HepG2 (cell line): ENCODE measurements at regions not wholly inside any gene's neighbourhood (a gene's known extent, or its start where the extent isn't known, plus 50 kb on each side); places are given as distances from the start of the nearest gene placed in this dataset.

ENCODE experiments used
- ATAC-seq: fragments of 200-7000 bp; cut with Tn5 transposase; 3 replicates; pipeline ENCODE4 v1.9.1; 2020; ENCODE audit warnings: mild to moderate bottlenecking, moderate library complexity
- BruUV-seq: library from RNA; stranded (reverse); fragments of 400-500 nt; replicated peaks from 2 replicates; lab custom pipeline; 2021; lab: Mats Ljungman, UMichigan
- CTCF ChIA-PET: fragments of 300-600 bp; formaldehyde crosslinking; extraction: SDS; loops from one replicate; lab custom pipeline; 2021; ENCODE audit warnings: low total read pairs, inconsistent platforms, low intra/inter-chr PET ratio; lab: Yijun Ruan, JAX
- POLR2A ChIA-PET: fragments of 350-600 bp; sonication (Branson Sonifier 250); formaldehyde crosslinking; loops from one replicate; lab custom pipeline; 2020; ENCODE audit warnings: antibody characterized with exemption, inconsistent platforms; lab: Yijun Ruan, JAX
- DNase-seq: peaks from one replicate; pipeline ENCODE4 v3.0.0-alpha.2; 2015; ENCODE audit warnings: low spot score
- FAIRE-seq: peaks from 3 replicates; lab custom pipeline; 2011; peaks lifted over from hg19 to GRCh38; lab: Jason Lieb, UNC
- H2AFZ ChIP-seq: one replicate; pipeline ENCODE4 v1.6.1; 2011; ENCODE audit warnings: low read length, inconsistent platforms
- H3K27ac ChIP-seq: fragments of 300-600 bp; 3 replicates; pipeline ENCODE4 v1.8.0; 2011; ENCODE audit warnings: mixed run types, mild to moderate bottlenecking, mixed read lengths, low read length, inconsistent platforms; ENCODE audit not compliant: insufficient read depth; ENCODE audit errors: extremely low read length
- H3K27me3 ChIP-seq, 2 experiments: fragments of 200-600 bp in 1 of 2; 2 replicates in 1 of 2; 3 replicates in 1 of 2; pipeline versions ENCODE4 v1.6.0 to v1.8.0; 2011; ENCODE audit warnings: low read length in 2 of 2, mild to moderate bottlenecking in 2 of 2, moderate library complexity in 2 of 2, inconsistent platforms in 1 of 2; ENCODE audit not compliant: insufficient read depth in 2 of 2, control insufficient read depth in 1 of 2
- H3K36me3 ChIP-seq, 2 experiments: fragments of 200-600 bp in 1 of 2; replicated peaks in 1 of 2; 2 replicates in 1 of 2; 3 replicates in 1 of 2; pipeline versions ENCODE4 v1.5.1 to v1.8.0; 2011; ENCODE audit warnings: low read length in 2 of 2, inconsistent platforms in 1 of 2; ENCODE audit not compliant: insufficient read depth in 2 of 2, control insufficient read depth in 1 of 2
- H3K4me1 ChIP-seq: 2 replicates; pipeline ENCODE4 v1.5.1; 2012; ENCODE audit warnings: low read length, inconsistent platforms; ENCODE audit not compliant: insufficient read depth
- H3K4me2 ChIP-seq: 2 replicates; pipeline ENCODE4 v1.6.0; 2011; ENCODE audit warnings: low read depth, low read length, inconsistent platforms
- H3K4me3 ChIP-seq, 3 experiments: fragments of 200-600 bp in 1 of 3; sonication (generic), shearing (Covaris generic) in 1 of 3; replicated peaks in 1 of 3; 2 replicates each; pipeline ENCODE4 v1.5.1; 2011 to 2016; ENCODE audit warnings: low read length in 3 of 3, inconsistent platforms in 2 of 3, low read depth in 2 of 3, mild to moderate bottlenecking in 2 of 3, control low read depth in 1 of 3, mixed read lengths in 1 of 3; ENCODE audit not compliant: insufficient read depth in 1 of 3
- H3K79me2 ChIP-seq: one replicate; pipeline ENCODE4 v1.6.1; 2011; ENCODE audit warnings: low read length, inconsistent platforms; ENCODE audit not compliant: insufficient read depth
- H3K9ac ChIP-seq: 2 replicates; pipeline ENCODE4 v1.6.0; 2011; ENCODE audit warnings: mild to moderate bottlenecking, low read depth, low read length, inconsistent platforms; ENCODE audit not compliant: insufficient read depth
- H3K9me3 ChIP-seq: 2 replicates; pipeline ENCODE4 v1.5.1; 2012; ENCODE audit warnings: mild to moderate bottlenecking, low read length
- H4K20me1 ChIP-seq: 2 replicates; pipeline ENCODE4 v1.6.0; 2011; ENCODE audit warnings: inconsistent platforms, mild to moderate bottlenecking, low read length, moderate library complexity; ENCODE audit not compliant: insufficient read depth
- MZF1 ChIP-seq: sonication (generic); formaldehyde crosslinking; IDR thresholded peaks from 2 replicates; pipeline ENCODE4 v1.8.1; 2023; ENCODE audit warnings: mild to moderate bottlenecking, missing genetic modification reagents, borderline replicate concordance
- NR2F6 ChIP-seq, 2 experiments: IDR thresholded peaks; 2 replicates each; pipeline ENCODE4 v1.6.1; 2016; ENCODE audit warnings: antibody characterized with exemption in 1 of 2, mild to moderate bottlenecking in 1 of 2
- SALL1 ChIP-seq: sonication (generic); formaldehyde crosslinking; IDR thresholded peaks from 2 replicates; pipeline ENCODE4 v1.8.0; 2022; ENCODE audit warnings: mild to moderate bottlenecking, missing genetic modification reagents
- SKI ChIP-seq: fragments of 450-650 bp; IDR thresholded peaks from one replicate; pipeline ENCODE4 v1.6.1; 2018; ENCODE audit warnings: mild to moderate bottlenecking; ENCODE audit not compliant: partially characterized antibody
- ZFP36 ChIP-seq: fragments of 150-350 bp; IDR thresholded peaks from 2 replicates; pipeline ENCODE4 v1.6.1; 2018; ENCODE audit warnings: borderline replicate concordance, low read length, low read depth; ENCODE audit not compliant: partially characterized antibody
- ZNF766 ChIP-seq: sonication (generic); formaldehyde crosslinking; IDR thresholded peaks from 2 replicates; pipeline ENCODE4 v1.5.0; 2020; ENCODE audit warnings: missing genetic modification reagents, borderline replicate concordance
- WGBS: methylation state at CpG from one replicate; pipeline ENCODE4 v1.1.6; 2017; ENCODE audit warnings: low lambda C conversion rate; 5-methylcytosine and 5-hydroxymethylcytosine counted together
- in situ Hi-C: cut with HindIII; loops from 2 replicates; pipeline ENCODE4 v1.10.0; 2017; ENCODE audit warnings: low pct_unique_long_range_greater_than_20kb; ENCODE audit not compliant: extremely low pct_ligation_motif_present
- intact Hi-C: fragments of 100-400 bp; cut with micrococcal nuclease; formaldehyde crosslinking; loops from one replicate; pipeline ENCODE4 v1.10.0; 2022; ENCODE audit not compliant: unreplicated experiment
- TF ChIP-seq, protein P1 (sequence below): sonication (generic); formaldehyde crosslinking; IDR thresholded peaks from 2 replicates; pipeline ENCODE4 v1.4.0; 2020; ENCODE audit warnings: missing genetic modification reagents
- TF ChIP-seq, protein P2 (sequence below): sonication (generic); formaldehyde crosslinking; IDR thresholded peaks from 2 replicates; pipeline ENCODE4 v1.4.0; 2020; ENCODE audit warnings: low read depth, mild to moderate bottlenecking, missing genetic modification reagents
- TF ChIP-seq, protein P3 (sequence below): sonication (generic); formaldehyde crosslinking; IDR thresholded peaks from 2 replicates; pipeline ENCODE4 v1.5.0; 2020; ENCODE audit warnings: missing genetic modification reagents, mild to moderate bottlenecking, borderline replicate concordance
- TF ChIP-seq, protein P4 (sequence below): sonication (generic); formaldehyde crosslinking; IDR thresholded peaks from 2 replicates; pipeline ENCODE4 v1.5.1; 2020; ENCODE audit warnings: mild to moderate bottlenecking, missing genetic modification reagents, borderline replicate concordance

DNA sequence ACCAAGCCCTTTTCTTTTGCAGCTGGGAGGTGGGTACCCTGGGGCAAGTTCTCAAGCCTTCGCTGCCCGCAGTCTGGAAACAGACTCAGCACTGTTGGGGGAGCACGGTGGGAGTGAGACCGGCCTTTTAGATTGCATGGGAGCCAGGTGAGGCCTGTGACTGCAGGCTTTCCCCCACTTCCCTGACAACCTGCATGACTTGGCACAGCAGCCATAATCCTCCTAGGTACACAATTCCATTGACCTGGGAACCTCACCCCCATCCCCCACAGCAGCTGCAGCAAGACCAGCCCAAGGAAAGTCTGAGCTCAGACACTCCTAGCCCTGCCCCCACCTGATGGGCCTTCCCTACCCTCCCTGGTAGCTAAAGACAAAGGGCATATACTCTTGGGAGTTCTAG is 52.2 kb upstream of the CCDC80 start:
- Histone ChIP-seq H3K4me2 (no peak overlapping the region), H3K4me3 (no peak overlapping the region), H3K27me3 (no peaks in the 10 kb centered on the region), H3K9me3 (no peaks in the 10 kb centered on the region), H3K9ac (no peak overlapping the region), H3K36me3 (no peaks in the 10 kb centered on the region), H4K20me1 (no peaks in the 10 kb centered on the region)
- no peak for DNase-seq
- intact Hi-C loops, result no loop called here
- ATAC-seq, result no peak
- TF ChIP-seq SALL1, result no peak
- TF ChIP-seq, protein P1, sequence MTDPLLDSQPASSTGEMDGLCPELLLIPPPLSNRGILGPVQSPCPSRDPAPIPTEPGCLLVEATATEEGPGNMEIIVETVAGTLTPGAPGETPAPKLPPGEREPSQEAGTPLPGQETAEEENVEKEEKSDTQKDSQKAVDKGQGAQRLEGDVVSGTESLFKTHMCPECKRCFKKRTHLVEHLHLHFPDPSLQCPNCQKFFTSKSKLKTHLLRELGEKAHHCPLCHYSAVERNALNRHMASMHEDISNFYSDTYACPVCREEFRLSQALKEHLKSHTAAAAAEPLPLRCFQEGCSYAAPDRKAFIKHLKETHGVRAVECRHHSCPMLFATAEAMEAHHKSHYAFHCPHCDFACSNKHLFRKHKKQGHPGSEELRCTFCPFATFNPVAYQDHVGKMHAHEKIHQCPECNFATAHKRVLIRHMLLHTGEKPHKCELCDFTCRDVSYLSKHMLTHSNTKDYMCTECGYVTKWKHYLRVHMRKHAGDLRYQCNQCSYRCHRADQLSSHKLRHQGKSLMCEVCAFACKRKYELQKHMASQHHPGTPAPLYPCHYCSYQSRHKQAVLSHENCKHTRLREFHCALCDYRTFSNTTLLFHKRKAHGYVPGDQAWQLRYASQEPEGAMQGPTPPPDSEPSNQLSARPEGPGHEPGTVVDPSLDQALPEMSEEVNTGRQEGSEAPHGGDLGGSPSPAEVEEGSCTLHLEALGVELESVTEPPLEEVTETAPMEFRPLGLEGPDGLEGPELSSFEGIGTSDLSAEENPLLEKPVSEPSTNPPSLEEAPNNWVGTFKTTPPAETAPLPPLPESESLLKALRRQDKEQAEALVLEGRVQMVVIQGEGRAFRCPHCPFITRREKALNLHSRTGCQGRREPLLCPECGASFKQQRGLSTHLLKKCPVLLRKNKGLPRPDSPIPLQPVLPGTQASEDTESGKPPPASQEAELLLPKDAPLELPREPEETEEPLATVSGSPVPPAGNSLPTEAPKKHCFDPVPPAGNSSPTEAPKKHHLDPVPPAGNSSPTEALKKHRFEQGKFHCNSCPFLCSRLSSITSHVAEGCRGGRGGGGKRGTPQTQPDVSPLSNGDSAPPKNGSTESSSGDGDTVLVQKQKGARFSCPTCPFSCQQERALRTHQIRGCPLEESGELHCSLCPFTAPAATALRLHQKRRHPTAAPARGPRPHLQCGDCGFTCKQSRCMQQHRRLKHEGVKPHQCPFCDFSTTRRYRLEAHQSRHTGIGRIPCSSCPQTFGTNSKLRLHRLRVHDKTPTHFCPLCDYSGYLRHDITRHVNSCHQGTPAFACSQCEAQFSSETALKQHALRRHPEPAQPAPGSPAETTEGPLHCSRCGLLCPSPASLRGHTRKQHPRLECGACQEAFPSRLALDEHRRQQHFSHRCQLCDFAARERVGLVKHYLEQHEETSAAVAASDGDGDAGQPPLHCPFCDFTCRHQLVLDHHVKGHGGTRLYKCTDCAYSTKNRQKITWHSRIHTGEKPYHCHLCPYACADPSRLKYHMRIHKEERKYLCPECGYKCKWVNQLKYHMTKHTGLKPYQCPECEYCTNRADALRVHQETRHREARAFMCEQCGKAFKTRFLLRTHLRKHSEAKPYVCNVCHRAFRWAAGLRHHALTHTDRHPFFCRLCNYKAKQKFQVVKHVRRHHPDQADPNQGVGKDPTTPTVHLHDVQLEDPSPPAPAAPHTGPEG (CRISPR knock-in tag), result no peak
- TF ChIP-seq, protein P2, sequence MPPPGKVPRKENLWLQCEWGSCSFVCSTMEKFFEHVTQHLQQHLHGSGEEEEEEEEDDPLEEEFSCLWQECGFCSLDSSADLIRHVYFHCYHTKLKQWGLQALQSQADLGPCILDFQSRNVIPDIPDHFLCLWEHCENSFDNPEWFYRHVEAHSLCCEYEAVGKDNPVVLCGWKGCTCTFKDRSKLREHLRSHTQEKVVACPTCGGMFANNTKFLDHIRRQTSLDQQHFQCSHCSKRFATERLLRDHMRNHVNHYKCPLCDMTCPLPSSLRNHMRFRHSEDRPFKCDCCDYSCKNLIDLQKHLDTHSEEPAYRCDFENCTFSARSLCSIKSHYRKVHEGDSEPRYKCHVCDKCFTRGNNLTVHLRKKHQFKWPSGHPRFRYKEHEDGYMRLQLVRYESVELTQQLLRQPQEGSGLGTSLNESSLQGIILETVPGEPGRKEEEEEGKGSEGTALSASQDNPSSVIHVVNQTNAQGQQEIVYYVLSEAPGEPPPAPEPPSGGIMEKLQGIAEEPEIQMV (CRISPR knock-in tag), result no peak
- TF ChIP-seq NR2F6 (IDR thresholded peaks at IDR 0.05), result no peak
- no peak for TF ChIP-seq NR2F6 (CRISPR knock-in tag; IDR thresholded peaks at IDR 0.05)
- TF ChIP-seq SKI, result no peak
- TF ChIP-seq ZFP36, result no peak
- TF ChIP-seq, protein P3, sequence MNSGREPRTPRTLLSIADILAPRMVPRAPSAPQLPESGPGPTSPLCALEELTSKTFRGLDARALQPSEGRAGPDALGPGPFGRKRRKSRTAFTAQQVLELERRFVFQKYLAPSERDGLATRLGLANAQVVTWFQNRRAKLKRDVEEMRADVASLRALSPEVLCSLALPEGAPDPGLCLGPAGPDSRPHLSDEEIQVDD (CRISPR knock-in tag), result no peak
- no peak for TF ChIP-seq ZNF766
- TF ChIP-seq, protein P4, sequence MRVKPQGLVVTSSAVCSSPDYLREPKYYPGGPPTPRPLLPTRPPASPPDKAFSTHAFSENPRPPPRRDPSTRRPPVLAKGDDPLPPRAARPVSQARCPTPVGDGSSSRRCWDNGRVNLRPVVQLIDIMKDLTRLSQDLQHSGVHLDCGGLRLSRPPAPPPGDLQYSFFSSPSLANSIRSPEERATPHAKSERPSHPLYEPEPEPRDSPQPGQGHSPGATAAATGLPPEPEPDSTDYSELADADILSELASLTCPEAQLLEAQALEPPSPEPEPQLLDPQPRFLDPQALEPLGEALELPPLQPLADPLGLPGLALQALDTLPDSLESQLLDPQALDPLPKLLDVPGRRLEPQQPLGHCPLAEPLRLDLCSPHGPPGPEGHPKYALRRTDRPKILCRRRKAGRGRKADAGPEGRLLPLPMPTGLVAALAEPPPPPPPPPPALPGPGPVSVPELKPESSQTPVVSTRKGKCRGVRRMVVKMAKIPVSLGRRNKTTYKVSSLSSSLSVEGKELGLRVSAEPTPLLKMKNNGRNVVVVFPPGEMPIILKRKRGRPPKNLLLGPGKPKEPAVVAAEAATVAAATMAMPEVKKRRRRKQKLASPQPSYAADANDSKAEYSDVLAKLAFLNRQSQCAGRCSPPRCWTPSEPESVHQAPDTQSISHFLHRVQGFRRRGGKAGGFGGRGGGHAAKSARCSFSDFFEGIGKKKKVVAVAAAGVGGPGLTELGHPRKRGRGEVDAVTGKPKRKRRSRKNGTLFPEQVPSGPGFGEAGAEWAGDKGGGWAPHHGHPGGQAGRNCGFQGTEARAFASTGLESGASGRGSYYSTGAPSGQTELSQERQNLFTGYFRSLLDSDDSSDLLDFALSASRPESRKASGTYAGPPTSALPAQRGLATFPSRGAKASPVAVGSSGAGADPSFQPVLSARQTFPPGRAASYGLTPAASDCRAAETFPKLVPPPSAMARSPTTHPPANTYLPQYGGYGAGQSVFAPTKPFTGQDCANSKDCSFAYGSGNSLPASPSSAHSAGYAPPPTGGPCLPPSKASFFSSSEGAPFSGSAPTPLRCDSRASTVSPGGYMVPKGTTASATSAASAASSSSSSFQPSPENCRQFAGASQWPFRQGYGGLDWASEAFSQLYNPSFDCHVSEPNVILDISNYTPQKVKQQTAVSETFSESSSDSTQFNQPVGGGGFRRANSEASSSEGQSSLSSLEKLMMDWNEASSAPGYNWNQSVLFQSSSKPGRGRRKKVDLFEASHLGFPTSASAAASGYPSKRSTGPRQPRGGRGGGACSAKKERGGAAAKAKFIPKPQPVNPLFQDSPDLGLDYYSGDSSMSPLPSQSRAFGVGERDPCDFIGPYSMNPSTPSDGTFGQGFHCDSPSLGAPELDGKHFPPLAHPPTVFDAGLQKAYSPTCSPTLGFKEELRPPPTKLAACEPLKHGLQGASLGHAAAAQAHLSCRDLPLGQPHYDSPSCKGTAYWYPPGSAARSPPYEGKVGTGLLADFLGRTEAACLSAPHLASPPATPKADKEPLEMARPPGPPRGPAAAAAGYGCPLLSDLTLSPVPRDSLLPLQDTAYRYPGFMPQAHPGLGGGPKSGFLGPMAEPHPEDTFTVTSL (CRISPR knock-in tag), result no peak
- TF ChIP-seq MZF1 (CRISPR knock-in tag), result no peak
- TF ChIP-seq, all 625 proteins: peak for 0
- WGBS, result 60% methylated on average over 1 of the region's 4 CpGs
- Histone ChIP-seq H3K79me2 (no peaks in the 10 kb centered on the region), H3K4me1 (no peaks in the 10 kb centered on the region), H3K27ac (no peak overlapping the region), H2AFZ (no peak overlapping the region)
- CTCF ChIA-PET, result no interaction called here
- no TSS peak for BruUV-seq
- POLR2A ChIA-PET, result no interaction called here
- no peak for FAIRE-seq
- in situ Hi-C loops, result no loop called here
